Epithelial cell of prostate (primary cell): ENCODE measurements at regions not wholly inside any gene's neighbourhood (a gene's known extent, or its start where the extent isn't known, plus 50 kb on each side); places are given as distances from the start of the nearest gene placed in this dataset.

Source experiments
- DNase-seq: peaks from one replicate; pipeline ENCODE4 v3.0.0-alpha.2; 2011; ENCODE audit warnings: low read depth, low spot score
- H3K27ac ChIP-seq: fragments of 450-650 bp; 2 replicates; pipeline ENCODE4 v1.5.1; 2017; ENCODE audit warnings: mild to moderate bottlenecking

- no peak overlapping the region for H3K27ac ChIP-seq
- no peak for DNase-seq
These were observed 419.4 kb downstream of the DCDC2C start for GRCh38 chr2:4122726-4123125.

GRCh38 chr2:4130651-4131050, 427.3 kb downstream of the DCDC2C start:
- no peak overlapping the region for H3K27ac ChIP-seq
- no peak for DNase-seq

- peak overlapping the region; percentile 38 for H3K27ac ChIP-seq
- no peak for DNase-seq
These were observed 431.5 kb downstream of the DCDC2C start for GRCh38 chr2:4134551-4135550.

- DNase-seq, result no peak
- peak overlapping the region; percentile 38 for H3K27ac ChIP-seq
These were observed 432.4 kb downstream of the DCDC2C start for GRCh38 chr2:4135765-4136164.

- DNase-seq, result no peak
- H3K27ac ChIP-seq, result no peak overlapping the region
These were observed 435.9 kb downstream of the DCDC2C start for GRCh38 chr2:4139316-4139715.

GRCh38 chr2:4139731-4140130, 436.4 kb downstream of the DCDC2C start:
- H3K27ac ChIP-seq, result no peak overlapping the region
- no peak for DNase-seq

GRCh38 chr2:4140281-4140970, 437.1 kb downstream of the DCDC2C start:
- no peak for DNase-seq
- no peak overlapping the region for H3K27ac ChIP-seq

- no peak overlapping the region for H3K27ac ChIP-seq
- no peak for DNase-seq
These were observed 441.4 kb downstream of the DCDC2C start for GRCh38 chr2:4144731-4145130.

GRCh38 chr2:4151521-4151920, 448.1 kb downstream of the DCDC2C start:
- no peak for DNase-seq

GRCh38 chr2:4152051-4152450, 448.7 kb downstream of the DCDC2C start:
- no peak for DNase-seq
- H3K27ac ChIP-seq, result no peak overlapping the region

More at GRCh38 chr2:4151521-4151920, 448.1 kb downstream of the DCDC2C start:
- no peak overlapping the region for H3K27ac ChIP-seq

GRCh38 chr2:4168834-4169233, 465.5 kb downstream of the DCDC2C start:
- H3K27ac ChIP-seq, result no peak overlapping the region
- no peak for DNase-seq

- H3K27ac ChIP-seq, result no peak overlapping the region
- DNase-seq, result no peak
These were observed 471.4 kb downstream of the DCDC2C start for GRCh38 chr2:4174796-4175195.

GRCh38 chr2:4175343-4175742, 472.0 kb downstream of the DCDC2C start:
- DNase-seq, result no peak
- no peak overlapping the region for H3K27ac ChIP-seq

GRCh38 chr2:4180631-4181030, 477.3 kb downstream of the DCDC2C start:
- no peak for DNase-seq
- H3K27ac ChIP-seq, result no peak overlapping the region

GRCh38 chr2:4181062-4181461, 477.7 kb downstream of the DCDC2C start:
- DNase-seq, result no peak
- no peak overlapping the region for H3K27ac ChIP-seq

- no peak overlapping the region for H3K27ac ChIP-seq
- DNase-seq, result no peak
These were observed 485.2 kb downstream of the DCDC2C start for GRCh38 chr2:4188561-4188960.

- H3K27ac ChIP-seq, result no peak overlapping the region
- DNase-seq, result no peak
These were observed 487.2 kb downstream of the DCDC2C start for GRCh38 chr2:4190548-4190947.

- H3K27ac ChIP-seq, result no peak overlapping the region
- no peak for DNase-seq
These were observed 488.7 kb downstream of the DCDC2C start for GRCh38 chr2:4192119-4192518.

- no peak for DNase-seq
- H3K27ac ChIP-seq, result no peak overlapping the region
These were observed 511.2 kb downstream of the DCDC2C start for GRCh38 chr2:4214444-4215205.

GRCh38 chr2:4217737-4218136, 514.4 kb downstream of the DCDC2C start:
- no peak overlapping the region for H3K27ac ChIP-seq

GRCh38 chr2:4219101-4219500, 515.7 kb downstream of the DCDC2C start:
- DNase-seq, result no peak
- H3K27ac ChIP-seq, result no peak overlapping the region

More at GRCh38 chr2:4217737-4218136, 514.4 kb downstream of the DCDC2C start:
- DNase-seq, result no peak
